ENCODE measurements at regions not wholly inside any gene's neighbourhood (a gene's known extent, or its start where the extent isn't known, plus 50 kb on each side); places are given as distances from the start of the nearest gene placed in this dataset.
A peak's percentile ranks its signal among the peaks of the same experiment; 100 is the strongest.

GRCh38 chr1:244350027-244350426 lies 101.7 kb downstream of the ADSS2 start:
- no peak for DNase-seq (ENCODE audit: low read depth)
- TF ChIP-seq, protein P1, sequence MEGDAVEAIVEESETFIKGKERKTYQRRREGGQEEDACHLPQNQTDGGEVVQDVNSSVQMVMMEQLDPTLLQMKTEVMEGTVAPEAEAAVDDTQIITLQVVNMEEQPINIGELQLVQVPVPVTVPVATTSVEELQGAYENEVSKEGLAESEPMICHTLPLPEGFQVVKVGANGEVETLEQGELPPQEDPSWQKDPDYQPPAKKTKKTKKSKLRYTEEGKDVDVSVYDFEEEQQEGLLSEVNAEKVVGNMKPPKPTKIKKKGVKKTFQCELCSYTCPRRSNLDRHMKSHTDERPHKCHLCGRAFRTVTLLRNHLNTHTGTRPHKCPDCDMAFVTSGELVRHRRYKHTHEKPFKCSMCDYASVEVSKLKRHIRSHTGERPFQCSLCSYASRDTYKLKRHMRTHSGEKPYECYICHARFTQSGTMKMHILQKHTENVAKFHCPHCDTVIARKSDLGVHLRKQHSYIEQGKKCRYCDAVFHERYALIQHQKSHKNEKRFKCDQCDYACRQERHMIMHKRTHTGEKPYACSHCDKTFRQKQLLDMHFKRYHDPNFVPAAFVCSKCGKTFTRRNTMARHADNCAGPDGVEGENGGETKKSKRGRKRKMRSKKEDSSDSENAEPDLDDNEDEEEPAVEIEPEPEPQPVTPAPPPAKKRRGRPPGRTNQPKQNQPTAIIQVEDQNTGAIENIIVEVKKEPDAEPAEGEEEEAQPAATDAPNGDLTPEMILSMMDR (IDR thresholded peaks at IDR 0.05; ENCODE audit: insufficient read depth, low read depth, low read length), result no peak
- no peak overlapping the region for H3K4me3 ChIP-seq (ENCODE audit: low read depth, low read length)

DNA sequence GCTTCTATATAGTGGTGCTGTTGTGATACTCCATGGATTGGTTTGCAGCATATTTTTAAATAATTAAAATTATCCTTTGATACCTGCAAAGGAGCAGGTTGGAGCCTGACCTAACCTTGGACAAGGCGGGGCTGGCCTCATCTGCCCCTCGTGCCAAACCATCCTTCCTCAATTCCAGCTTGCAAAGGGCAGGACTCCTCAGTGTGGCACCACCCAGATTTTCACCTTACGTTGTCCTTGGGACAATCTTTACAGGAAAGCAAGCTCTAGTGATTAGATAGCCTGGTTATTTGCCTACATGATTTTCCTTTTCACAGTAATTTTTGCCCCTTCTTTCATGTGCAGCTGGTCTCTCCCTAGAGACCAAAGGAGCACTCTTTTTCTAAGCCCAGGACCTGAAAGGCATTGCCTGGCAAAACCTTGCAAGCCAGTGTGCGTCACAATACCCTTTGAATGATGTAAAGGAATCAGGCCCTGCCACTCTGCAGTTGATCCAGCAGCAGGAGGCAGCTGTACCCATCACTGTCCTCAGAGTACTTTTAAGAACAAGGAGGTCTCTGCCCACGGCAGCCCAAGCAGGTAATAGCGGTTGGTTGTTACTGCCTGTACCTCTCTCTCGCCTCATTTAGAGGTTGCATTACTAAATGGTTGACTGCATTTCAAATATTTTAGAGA lies 99.4 kb downstream of the ADSS2 start:
- DNase-seq (ENCODE audit: low read depth), result no peak
- TF ChIP-seq, protein P1 (IDR thresholded peaks at IDR 0.05; ENCODE audit: insufficient read depth, low read depth, low read length), result no peak
- no peak overlapping the region for H3K4me3 ChIP-seq (ENCODE audit: low read depth, low read length)

DNA sequence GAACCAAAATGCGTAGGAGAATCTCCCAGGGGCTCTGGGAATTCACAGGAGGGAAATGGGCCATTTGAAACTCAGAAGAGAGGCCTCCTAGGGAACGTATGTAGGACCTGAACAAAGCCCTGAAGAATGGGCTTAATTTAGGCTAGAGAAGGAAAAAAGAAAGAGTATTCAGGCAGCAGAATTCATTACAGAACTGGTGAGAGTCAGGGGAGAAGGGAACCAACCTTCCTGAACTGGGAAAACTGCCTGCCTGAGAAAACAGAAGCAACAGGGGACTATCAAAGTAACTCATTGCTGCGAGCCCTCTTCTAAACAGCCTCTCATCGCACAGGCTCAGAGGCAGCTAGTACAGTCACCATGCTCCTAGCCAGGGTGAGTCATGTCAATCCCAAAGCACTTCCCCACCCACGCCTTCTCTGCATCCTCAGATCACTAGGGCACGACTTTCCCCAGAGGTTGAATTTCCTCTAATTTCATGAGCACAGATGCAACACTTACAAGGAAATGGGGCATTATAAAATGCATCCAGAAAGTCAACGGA lies 98.1 kb downstream of the ADSS2 start:
- DNase-seq (ENCODE audit: low read depth), result peak; percentile 83

DNA sequence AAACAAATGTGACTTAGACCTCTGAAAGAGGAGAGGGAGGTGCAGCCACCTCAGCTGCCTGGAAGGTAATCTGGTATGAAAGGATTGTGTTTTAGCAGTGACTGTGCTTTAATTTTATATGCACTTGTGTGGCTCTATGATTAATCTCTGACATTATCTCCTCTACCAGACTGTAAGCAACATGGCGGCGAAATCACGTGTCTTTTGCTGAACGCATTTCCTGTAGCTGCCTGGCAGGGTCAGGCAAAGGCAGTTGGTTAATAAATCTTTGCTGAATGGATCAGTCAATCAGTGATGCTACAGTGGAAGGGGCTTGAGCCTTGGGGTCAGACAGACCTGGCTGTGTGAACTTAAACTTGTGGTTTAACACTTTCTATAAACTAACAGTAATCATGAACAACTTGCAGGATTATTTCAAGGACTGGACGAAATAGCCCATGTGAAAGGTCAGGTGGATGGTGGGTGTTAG lies 96.9 kb downstream of the ADSS2 start:
- TF ChIP-seq, protein P1 (IDR thresholded peaks at IDR 0.05; ENCODE audit: insufficient read depth, low read depth, low read length), result no peak
- no peak overlapping the region for H3K4me3 ChIP-seq (ENCODE audit: low read depth, low read length)
- no peak for DNase-seq (ENCODE audit: low read depth)

More for the DNA sequence above, 98.1 kb downstream of the ADSS2 start:
- no peak overlapping the region for H3K4me3 ChIP-seq (ENCODE audit: low read depth, low read length)
- TF ChIP-seq, protein P1 (IDR thresholded peaks at IDR 0.05; ENCODE audit: insufficient read depth, low read depth, low read length), result no peak

DNA sequence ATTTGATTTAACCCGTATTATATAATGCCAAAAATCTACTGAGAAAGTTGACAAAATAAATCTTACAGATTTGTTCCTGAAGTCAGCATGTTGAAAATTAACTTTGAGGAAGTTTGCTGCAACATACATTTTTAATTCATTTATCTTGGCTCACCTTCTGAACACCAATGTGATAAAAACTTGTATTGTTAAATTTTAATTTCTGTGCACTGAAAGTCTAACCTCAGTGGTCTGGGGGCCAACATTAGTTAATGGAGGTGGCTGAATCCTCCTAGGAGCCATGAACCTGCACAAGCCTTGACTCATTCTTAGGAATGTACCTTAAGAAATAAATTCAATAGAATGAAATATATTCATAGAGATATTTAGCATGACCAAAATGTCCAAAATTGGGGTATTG lies 95.3 kb downstream of the ADSS2 start:
- no peak for DNase-seq (ENCODE audit: low read depth)
- TF ChIP-seq, protein P1 (IDR thresholded peaks at IDR 0.05; ENCODE audit: insufficient read depth, low read depth, low read length), result no peak
- H3K4me3 ChIP-seq (ENCODE audit: low read depth, low read length), result no peak overlapping the region

Data from fibroblast of villous mesenchyme (primary cell).